Transverse colon (tissue), 4 donors: ENCODE measurements at regions not wholly inside any gene's neighbourhood (a gene's known extent, or its start where the extent isn't known, plus 50 kb on each side); places are given as distances from the start of the nearest gene placed in this dataset.

Source experiments
- DNase-seq: peaks from one replicate; pipeline ENCODE4 v3.0.0-alpha.2; 2019
- H3K27ac ChIP-seq, 4 donors: fragments of 200-600 bp; sonication (generic); 2 replicates each; pipeline ENCODE4 v1.5.1; 2016 to 2018; ENCODE audit warnings: inconsistent platforms in 4 of 4
- H3K27me3 ChIP-seq: fragments of 200-600 bp; sonication (generic); 2 replicates; pipeline ENCODE4 v1.5.1; 2017; ENCODE audit warnings: inconsistent platforms
- H3K36me3 ChIP-seq, 4 donors: fragments of 200-600 bp; sonication (generic); 2 replicates each; pipeline ENCODE4 v1.5.1; 2017 to 2019; ENCODE audit warnings: inconsistent platforms in 4 of 4
- H3K4me1 ChIP-seq, 4 donors: fragments of 200-600 bp; sonication (generic); 2 replicates each; pipeline ENCODE4 v1.5.1; 2017 to 2020; ENCODE audit warnings: inconsistent platforms in 4 of 4
- H3K4me3 ChIP-seq, 4 donors: fragments of 200-600 bp; sonication (generic); 1 replicate in 1 of 4; 2 replicates in 3 of 4; pipeline versions ENCODE4 v1.5.1 to v1.6.1; 2017 to 2019; ENCODE audit warnings: inconsistent platforms in 4 of 4
- H3K9me3 ChIP-seq, 2 donors: fragments of 200-600 bp; sonication (generic); 2 replicates each; pipeline ENCODE4 v1.5.1; 2017 to 2019; ENCODE audit warnings: inconsistent platforms in 2 of 2
- EP300 ChIP-seq: sonication (generic); formaldehyde crosslinking; IDR thresholded peaks from one replicate; pipeline ENCODE4 v1.6.1; 2017; ENCODE audit warnings: antibody characterized with exemption, low read depth
- POLR2A ChIP-seq: fragments of 450-650 bp; IDR thresholded peaks from one replicate; pipeline ENCODE4 v1.6.1; 2016; ENCODE audit warnings: antibody characterized with exemption, mild to moderate bottlenecking, moderate library complexity
- POLR2AphosphoS5 ChIP-seq, 3 donors: sonication (generic); formaldehyde crosslinking; IDR thresholded peaks; one replicate each; pipeline ENCODE4 v1.6.1; 2016; ENCODE audit warnings: antibody characterized with exemption in 3 of 3
- WGBS, 2 donors: methylation state at CpG; one replicate each; pipeline ENCODE4 v1.1.5; 2018; ENCODE audit warnings: low coverage in 1 of 2; 5-methylcytosine and 5-hydroxymethylcytosine counted together
- in situ Hi-C, 4 donors: fragments of 200-750 bp; cut with MboI; loops; one replicate each; pipeline versions ENCODE4 v1.15.0 to v1.15.1; 2017; ENCODE audit warnings: low sequenced_read_pairs in 3 of 4, low pct_ligation_motif_present in 1 of 4, low pct_unique_long_range_greater_than_20kb in 1 of 4
- intact Hi-C: fragments of 100-400 bp; cut with DNase I; formaldehyde crosslinking; loops from one replicate; pipeline ENCODE4 v1.15.1; 2023; ENCODE audit warnings: low total_unique reads
- TF ChIP-seq, protein P1 (sequence below), 5 experiments: fragments of 200-600 bp in 3 of 5; fragments of 450-650 bp in 2 of 5; sonication (generic) in 3 of 5; IDR thresholded peaks; 1 replicate in 2 of 5; 2 replicates in 3 of 5; pipeline ENCODE4 v1.5.1; 2016 to 2017; ENCODE audit warnings: antibody characterized with exemption in 5 of 5, inconsistent platforms in 3 of 5, mild to moderate bottlenecking in 2 of 5, moderate library complexity in 1 of 5

DNA sequence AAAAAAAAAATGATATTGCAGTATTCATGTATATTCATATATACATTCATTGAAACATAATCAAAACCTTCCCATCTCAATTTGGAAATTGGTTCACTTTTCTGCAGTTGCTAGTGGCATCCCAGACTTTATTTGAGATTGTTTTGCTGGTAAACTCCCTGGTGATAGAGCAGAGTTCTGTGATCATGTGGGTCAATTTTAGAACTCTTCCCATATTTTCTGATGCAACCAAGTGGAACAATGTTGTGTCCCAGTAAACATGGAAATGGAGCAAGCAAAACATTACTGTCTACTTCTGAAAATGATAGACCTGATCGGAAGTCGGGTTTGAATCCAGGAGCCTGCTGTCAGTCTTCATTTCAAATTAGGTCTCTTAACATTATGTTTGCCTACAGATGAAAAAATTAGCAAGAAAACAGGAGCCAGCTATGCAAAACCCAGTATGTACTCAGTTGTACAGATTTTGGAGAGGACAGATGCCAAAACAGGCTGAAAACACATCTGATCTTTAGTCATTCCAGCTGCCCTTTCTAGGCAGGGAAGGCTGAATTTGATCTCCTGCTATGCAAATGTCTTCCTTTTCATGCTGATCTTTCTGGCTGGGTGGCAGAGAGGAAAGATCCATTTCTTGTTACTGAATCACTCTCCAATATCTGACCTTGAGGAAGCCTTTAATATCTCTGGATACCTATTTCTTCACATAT, 786.6 kb upstream of the SOX9 start:
- in situ Hi-C loops (no loop called here), intact Hi-C loops (no loop called here)
- 91% methylated on average over 2 of the region's 2 CpGs; no CpG with 5 or more reads in 1 of the 2 donors for WGBS, 2 donors
- Histone ChIP-seq H3K4me3 (no peak overlapping the region), H3K27me3 (no peaks in the 10 kb centered on the region), H3K36me3 (no peaks in the 10 kb centered on the region), H3K9me3 (no peaks in the 10 kb centered on the region), H3K4me1 (peaks cover 0 to 4% (median 4%) of the 10 kb centered on the region in 4 donors), H3K27ac (no peak overlapping the region)
- DNase-seq, result no peak
- TF ChIP-seq EP300 (no peak), POLR2AphosphoS5 (IDR thresholded peaks at IDR 0.05) (no peak), POLR2A (no peak)
- TF ChIP-seq, protein P1, sequence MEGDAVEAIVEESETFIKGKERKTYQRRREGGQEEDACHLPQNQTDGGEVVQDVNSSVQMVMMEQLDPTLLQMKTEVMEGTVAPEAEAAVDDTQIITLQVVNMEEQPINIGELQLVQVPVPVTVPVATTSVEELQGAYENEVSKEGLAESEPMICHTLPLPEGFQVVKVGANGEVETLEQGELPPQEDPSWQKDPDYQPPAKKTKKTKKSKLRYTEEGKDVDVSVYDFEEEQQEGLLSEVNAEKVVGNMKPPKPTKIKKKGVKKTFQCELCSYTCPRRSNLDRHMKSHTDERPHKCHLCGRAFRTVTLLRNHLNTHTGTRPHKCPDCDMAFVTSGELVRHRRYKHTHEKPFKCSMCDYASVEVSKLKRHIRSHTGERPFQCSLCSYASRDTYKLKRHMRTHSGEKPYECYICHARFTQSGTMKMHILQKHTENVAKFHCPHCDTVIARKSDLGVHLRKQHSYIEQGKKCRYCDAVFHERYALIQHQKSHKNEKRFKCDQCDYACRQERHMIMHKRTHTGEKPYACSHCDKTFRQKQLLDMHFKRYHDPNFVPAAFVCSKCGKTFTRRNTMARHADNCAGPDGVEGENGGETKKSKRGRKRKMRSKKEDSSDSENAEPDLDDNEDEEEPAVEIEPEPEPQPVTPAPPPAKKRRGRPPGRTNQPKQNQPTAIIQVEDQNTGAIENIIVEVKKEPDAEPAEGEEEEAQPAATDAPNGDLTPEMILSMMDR (IDR thresholded peaks at IDR 0.05), result no peak

DNA sequence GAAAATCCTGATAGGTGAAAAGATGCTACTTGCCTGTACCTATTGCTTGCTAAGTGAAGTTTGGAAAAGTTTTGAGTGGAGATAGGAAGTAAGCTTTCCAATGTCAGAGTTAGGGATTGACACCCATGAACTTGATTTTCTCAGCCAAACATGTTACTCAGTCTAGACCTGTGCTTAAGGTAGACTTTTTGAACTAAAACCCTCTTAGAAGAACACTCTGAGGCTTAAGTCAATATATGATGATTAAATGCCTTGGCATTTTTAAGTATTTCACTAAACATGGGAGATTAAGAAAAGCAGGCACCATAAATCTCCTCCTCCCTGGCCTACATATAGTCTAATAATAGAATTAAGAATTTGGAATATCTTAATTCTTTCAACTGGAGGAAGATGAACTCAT, 785.6 kb upstream of the SOX9 start:
- H3K36me3 ChIP-seq, result no peaks in the 10 kb centered on the region
- DNase-seq, result no peak
- no peaks in the 10 kb centered on the region for H3K27me3 ChIP-seq
- no peak overlapping the region for H3K27ac ChIP-seq
- no peaks in the 10 kb centered on the region for H3K9me3 ChIP-seq
- H3K4me3 ChIP-seq, result no peak overlapping the region
- H3K4me1 ChIP-seq, result peaks cover 0 to 5% (median 2%) of the 10 kb centered on the region in 4 donors
- intact Hi-C loops, result no loop called here
- no peak for TF ChIP-seq EP300
- TF ChIP-seq POLR2AphosphoS5 (IDR thresholded peaks at IDR 0.05), result no peak
- in situ Hi-C loops, result no loop called here

DNA sequence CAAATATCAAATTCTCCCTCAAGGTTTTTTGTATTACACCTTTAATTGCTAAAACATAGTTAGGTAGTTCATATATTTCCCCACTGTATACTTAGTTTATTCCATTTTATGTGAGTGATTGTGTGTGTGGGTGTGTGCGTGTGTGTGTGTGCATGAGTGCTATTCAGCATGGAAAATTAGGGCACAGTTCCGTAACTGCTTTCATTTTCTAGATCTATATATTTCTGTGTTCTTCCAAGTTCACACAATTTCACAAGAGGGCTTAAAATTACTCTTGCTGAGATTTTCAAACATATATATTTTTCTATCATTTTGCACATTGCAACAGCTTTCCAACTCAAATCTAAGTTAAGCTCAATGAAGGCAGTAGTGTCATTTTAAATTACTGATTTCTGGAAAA, 782.9 kb upstream of the SOX9 start:
- no peaks in the 10 kb centered on the region for H3K36me3 ChIP-seq
- intact Hi-C loops, result no loop called here
- H3K27me3 ChIP-seq, result no peaks in the 10 kb centered on the region
- H3K27ac ChIP-seq, result no peak overlapping the region
- 39 to 56% methylated on average over 2 of the region's 2 CpGs for whole genome bisulfite sequencing, 2 donors
- TF ChIP-seq POLR2A, result no peak
- no peak for TF ChIP-seq POLR2AphosphoS5 (IDR thresholded peaks at IDR 0.05)
- TF ChIP-seq, protein P1 (IDR thresholded peaks at IDR 0.05), result no peak
- TF ChIP-seq EP300, result no peak
- in situ Hi-C loops, result no loop called here
- peak overlapping the region in 1 of 4 donors; percentile 3 for H3K4me3 ChIP-seq
- peak; percentile 12 for DNase-seq
- H3K4me1 ChIP-seq, result peaks cover 0 to 5% (median 2%) of the 10 kb centered on the region in 4 donors
- H3K9me3 ChIP-seq, result no peaks in the 10 kb centered on the region

DNA sequence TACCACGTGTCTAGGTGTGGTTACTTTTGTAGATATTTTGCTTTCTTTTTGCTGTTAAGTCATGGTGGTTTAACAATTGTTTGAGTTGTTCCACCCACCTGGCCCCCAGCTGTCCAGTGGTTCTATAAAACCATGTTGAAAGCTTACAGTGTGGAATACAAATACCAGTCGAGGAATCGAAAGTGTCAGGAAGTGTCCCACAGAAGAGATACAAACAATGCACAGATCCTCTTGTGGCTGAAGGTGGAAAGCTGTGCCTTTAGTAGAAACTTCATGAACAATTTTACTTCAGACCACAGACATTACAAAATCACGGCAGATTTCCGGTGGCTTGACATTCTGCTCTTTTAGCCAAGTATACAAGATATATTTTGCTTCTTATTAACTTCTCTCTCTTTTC, 782.4 kb upstream of the SOX9 start:
- TF ChIP-seq, protein P1 (IDR thresholded peaks at IDR 0.05), result no peak
- TF ChIP-seq POLR2AphosphoS5 (IDR thresholded peaks at IDR 0.05), result no peak
- TF ChIP-seq EP300, result no peak
- TF ChIP-seq POLR2A, result no peak
- in situ Hi-C loops, result no loop called here
- peak overlapping the region in 1 of 4 donors; percentile 3 for H3K4me3 ChIP-seq
- peaks cover 0 to 5% (median 2%) of the 10 kb centered on the region in 4 donors for H3K4me1 ChIP-seq
- H3K27me3 ChIP-seq, result no peaks in the 10 kb centered on the region
- H3K27ac ChIP-seq, result no peak overlapping the region
- H3K9me3 ChIP-seq, result no peaks in the 10 kb centered on the region
- no peaks in the 10 kb centered on the region for H3K36me3 ChIP-seq
- WGBS, 2 donors, result 23 to 25% methylated on average over 5 of the region's 5 CpGs
- intact Hi-C loops, result no loop called here
- no peak for DNase-seq

DNA sequence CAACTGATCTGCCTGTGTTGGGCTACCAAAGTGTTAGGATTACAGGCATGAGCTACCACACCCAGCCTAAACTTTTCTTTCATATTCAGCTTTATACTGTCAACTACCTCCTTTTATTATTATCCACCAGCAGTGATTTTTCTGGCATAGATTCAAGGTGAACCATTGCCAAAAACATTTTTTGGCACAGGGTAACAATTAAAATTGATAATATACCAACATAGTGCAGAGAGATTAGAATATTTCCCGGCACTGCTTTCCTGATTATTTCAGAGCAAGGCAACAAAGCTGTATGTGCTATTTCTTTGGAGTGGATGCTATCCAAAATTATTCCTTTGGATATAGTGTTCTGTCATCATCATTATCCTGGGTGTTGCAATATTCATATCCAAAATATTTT, 781.6 kb upstream of the SOX9 start:
- Histone ChIP-seq H3K27me3 (no peaks in the 10 kb centered on the region), H3K4me1 (peaks cover 0 to 5% (median 2%) of the 10 kb centered on the region in 4 donors), H3K27ac (no peak overlapping the region), H3K36me3 (no peaks in the 10 kb centered on the region), H3K9me3 (no peaks in the 10 kb centered on the region), H3K4me3 (no peak overlapping the region)
- WGBS, 2 donors, result 26 to 36% methylated on average over 1 of the region's 1 CpG
- no peak for DNase-seq
- intact Hi-C loops, result no loop called here
- TF ChIP-seq EP300 (no peak), POLR2A (no peak), POLR2AphosphoS5 (IDR thresholded peaks at IDR 0.05) (no peak)
- TF ChIP-seq, protein P1 (IDR thresholded peaks at IDR 0.05), result no peak
- in situ Hi-C loops, result no loop called here
